GM19324 (cell line): ENCODE measurements at regions not wholly inside any gene's neighbourhood (a gene's known extent, or its start where the extent isn't known, plus 50 kb on each side); places are given as distances from the start of the nearest gene placed in this dataset.

ENCODE experiments used
- ATAC-seq: cut with Tn5 transposase; IDR thresholded peaks from one replicate; pipeline ENCODE4 v1.9.1; 2021; ENCODE audit warnings: mild to moderate bottlenecking, moderate library complexity; ENCODE audit not compliant: unreplicated experiment, low FRiP score

- ATAC-seq: no peak
Measured at GRCh38 chr6:169887529-169888140, 136.2 kb downstream of the ERMARD start.

GRCh38 chr6:169886631-169887227 lies 135.3 kb downstream of the ERMARD start:
- no peak for ATAC-seq

GRCh38 chr6:169885831-169886230 lies 134.4 kb downstream of the ERMARD start:
- ATAC-seq: no peak

GRCh38 chr6:169885131-169885530 lies 133.7 kb downstream of the ERMARD start:
- ATAC-seq: no peak

- no peak for ATAC-seq
Measured at GRCh38 chr6:169884158-169884557, 132.7 kb downstream of the ERMARD start.

- no peak for ATAC-seq
Measured at GRCh38 chr6:169883316-169883715, 131.9 kb downstream of the ERMARD start.

- no peak for ATAC-seq
Measured at GRCh38 chr6:169881976-169882375, 130.6 kb downstream of the ERMARD start.

- ATAC-seq: no peak
Measured at GRCh38 chr6:169881398-169881797, 130.0 kb downstream of the ERMARD start.

GRCh38 chr6:169880516-169880915 lies 129.1 kb downstream of the ERMARD start:
- ATAC-seq: no peak

- no peak for ATAC-seq
Measured at GRCh38 chr6:169869301-169869700, 117.9 kb downstream of the ERMARD start.

GRCh38 chr6:169868458-169868857 lies 117.0 kb downstream of the ERMARD start:
- peak; percentile 59 for ATAC-seq

- no peak for ATAC-seq
Measured at GRCh38 chr6:169867751-169868191, 116.3 kb downstream of the ERMARD start.

- ATAC-seq: no peak
Measured at GRCh38 chr6:169866668-169867521, 115.5 kb downstream of the ERMARD start.

GRCh38 chr6:169866140-169866534 lies 114.7 kb downstream of the ERMARD start:
- no peak for ATAC-seq

GRCh38 chr6:169865346-169866139 lies 114.1 kb downstream of the ERMARD start:
- no peak for ATAC-seq

- ATAC-seq: no peak
Measured at GRCh38 chr6:169864148-169865020, 113.0 kb downstream of the ERMARD start.

GRCh38 chr6:169863710-169864109 lies 112.3 kb downstream of the ERMARD start:
- no peak for ATAC-seq

- no peak for ATAC-seq
Measured at GRCh38 chr6:169862892-169863525, 111.6 kb downstream of the ERMARD start.
